T-helper 9 cell (primary cell): ENCODE measurements at regions not wholly inside any gene's neighbourhood (a gene's known extent, or its start where the extent isn't known, plus 50 kb on each side); places are given as distances from the start of the nearest gene placed in this dataset.
"Not testable (repeated sequence)": the region's sequence is repeated elsewhere in the genome, so short reads cannot be mapped to it uniquely, and the experiment has no call there.

ENCODE experiments used
- DNase-seq: peaks from one replicate; pipeline ENCODE4 v3.0.0-alpha.2; 2020

DNA sequence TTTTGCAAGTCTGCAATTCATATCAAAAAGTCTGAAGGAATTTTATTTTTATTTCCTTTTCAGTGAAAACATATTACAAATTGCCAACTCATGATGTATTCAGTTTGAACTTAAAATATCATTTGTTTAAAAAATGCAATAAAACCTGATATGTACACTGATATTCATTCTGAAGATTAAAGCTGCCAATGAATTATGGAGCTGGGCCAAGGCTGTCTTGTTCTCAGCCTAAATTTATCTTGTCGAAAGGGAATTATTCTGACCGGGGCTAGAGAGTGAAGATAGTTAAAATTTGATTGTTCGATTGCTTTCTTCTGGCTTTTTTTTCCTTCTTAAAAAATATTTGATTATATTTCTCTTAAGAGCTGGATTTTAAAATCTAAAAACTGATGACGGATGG lies 54.0 kb upstream of the RBFOX1 start:
- DNase-seq, result no peak

DNA sequence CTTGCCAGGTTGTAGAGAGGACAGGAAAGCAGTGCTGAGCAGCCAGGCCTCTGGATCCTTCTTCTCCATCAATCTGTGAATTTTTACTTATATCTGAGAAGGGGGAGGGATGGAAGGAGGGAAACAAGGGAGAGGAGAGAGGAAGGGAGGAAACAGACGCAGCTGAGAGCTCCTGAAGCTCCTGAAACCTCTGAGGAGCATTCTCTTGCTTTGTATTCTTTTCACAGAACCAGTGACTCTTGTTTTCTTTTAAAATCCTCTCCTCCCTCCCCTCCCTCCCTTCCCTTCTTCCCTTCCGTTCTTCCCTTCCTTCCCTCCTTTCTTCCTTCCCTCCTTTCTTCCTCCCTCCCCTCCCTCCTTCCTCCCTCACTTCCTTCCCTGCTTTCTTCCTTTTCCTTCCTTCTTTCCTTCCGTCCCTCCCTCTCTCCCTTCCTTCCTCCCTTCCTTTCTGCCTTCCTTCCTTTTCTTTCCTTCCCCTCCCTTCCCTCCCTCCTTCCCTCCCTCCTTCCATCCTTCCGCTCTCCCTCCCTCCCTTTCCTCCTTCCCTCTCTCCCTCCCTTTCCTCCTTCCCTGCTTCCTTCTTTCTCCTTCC lies 60.0 kb upstream of the RBFOX1 start:
- DNase-seq, result no peak

DNA sequence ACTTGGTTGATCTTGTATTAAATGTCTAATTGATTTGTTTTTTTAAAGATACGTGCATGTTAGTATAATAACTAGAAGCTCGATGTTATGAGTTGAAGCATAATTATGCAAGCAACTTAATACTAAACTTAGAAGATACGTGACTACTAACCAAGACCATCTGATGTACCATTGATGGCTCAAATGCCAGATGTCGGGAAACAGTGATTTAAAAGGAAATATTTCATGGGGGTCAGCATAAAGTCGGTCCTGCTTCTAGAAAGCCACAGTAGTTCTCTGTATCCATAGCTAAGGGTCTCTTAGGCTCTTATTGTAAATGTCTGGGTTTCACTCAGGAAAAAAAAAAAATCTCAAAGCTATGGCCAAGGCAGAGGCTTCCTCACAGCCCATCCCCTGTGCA lies 61.2 kb upstream of the RBFOX1 start:
- DNase-seq, result no peak

DNA sequence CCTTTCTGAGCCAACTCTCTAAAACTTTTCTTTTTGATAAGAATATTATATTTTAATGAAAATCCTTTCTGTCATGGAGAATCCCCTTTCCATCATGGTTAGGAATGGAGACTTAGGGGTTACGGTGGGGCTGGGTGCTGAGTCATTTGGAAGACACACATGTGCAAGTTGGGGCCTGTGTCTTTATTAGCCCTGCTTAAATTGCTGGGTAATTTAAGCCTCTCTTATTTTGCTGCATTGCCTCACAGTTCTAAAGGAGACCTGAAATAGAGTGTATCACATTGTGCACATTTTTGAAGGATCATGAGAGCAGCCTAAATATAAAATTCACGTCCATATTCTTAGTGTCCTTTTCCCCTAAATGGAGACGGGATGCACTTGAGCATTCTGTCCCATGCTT lies 61.8 kb upstream of the RBFOX1 start:
- DNase-seq, result no peak

DNA sequence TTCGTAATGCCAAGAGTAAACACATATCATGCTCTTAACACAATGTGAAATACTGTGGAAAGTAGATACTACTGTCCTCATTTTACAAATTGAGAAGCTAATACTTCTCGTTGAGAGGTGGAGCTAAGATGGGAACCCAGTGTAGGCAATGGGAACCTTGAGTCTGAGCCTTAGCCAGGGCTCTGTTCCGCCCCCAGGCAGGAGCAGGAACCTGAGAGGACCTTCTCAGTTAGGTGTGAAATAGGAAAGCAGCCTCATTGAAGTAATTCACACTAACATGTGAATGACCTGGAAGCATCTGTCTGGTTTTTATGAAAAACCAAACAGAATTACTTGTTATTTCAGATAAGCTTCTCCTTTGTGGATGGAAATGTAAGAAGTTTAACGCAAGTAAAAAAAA lies 62.6 kb upstream of the RBFOX1 start:
- DNase-seq, result no peak

DNA sequence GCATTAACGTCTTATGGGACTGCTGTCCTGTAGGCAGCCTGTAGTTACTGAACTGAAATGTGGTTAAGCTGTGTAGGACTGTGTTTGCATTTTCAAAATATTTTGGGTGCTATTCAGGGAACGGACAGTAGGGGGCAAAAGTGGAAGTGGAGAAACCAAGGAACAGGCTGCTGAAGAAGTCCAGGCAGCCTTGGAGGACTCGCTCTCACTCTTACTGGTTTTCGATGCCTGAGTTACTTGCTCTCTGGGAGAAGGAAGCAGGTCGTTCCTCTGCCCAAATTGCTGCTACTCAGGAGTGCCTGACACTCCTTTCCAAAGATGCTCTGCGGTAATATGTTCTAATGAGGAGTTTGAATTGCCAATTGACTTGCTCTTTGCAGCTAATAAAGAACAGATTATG lies 64.5 kb upstream of the RBFOX1 start:
- no peak for DNase-seq

DNA sequence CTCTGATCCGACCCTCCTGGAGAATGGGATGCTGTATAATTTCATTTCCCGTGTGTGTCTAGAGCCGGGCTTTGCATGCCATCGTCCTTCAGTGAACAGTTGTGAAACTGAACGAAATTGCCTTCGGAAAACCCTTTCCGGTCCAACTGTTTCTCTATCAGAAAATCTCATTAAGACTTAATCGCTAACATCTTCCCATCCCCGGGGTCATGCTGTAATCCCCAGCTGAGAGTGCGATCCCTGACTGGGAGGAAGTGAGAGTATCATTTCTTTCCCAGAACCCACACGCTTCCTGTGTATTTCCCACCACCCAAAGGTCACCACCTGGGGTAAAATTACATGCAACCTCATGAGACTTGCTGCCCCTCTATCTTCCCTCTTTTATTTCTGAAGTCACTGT lies 75.6 kb upstream of the RBFOX1 start:
- no peak for DNase-seq

DNA sequence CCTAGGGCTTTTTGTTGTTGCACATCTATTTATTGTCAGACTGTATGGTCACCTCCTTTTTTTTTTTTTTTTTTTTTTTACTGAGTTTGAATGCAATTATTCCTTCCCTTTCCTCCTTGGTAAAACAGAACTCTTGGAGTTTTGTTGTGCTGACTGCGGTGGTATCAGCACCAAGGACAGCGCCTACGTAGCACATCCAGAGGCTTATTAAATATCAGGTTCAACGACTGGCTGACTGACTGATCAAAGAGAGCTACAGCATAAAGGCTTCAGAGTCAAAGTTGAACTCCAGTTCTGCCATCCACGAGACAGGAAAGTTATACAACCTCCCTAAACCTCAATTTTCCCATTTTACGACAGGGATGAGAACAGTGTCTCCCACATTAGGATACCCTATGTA lies 86.1 kb upstream of the RBFOX1 start:
- DNase-seq, result no peak

DNA sequence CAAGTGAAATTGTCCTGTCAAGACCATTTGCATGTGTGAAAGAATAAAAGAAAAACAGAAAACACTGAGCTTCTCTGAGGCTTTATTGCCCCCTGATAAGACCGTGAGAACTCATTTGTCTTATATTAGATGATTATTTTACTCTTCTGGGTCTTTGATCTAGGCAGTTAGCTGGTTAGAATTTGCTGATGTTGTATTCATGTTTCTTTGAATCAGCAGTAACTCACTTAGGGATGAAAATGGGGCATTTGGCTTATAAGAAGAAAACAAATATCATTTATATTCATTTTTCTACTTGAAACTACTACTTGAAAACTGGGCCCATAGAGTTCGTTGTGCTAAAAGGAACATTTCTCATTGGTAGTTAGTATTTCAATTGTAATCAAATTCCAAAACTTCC lies 93.1 kb upstream of the RBFOX1 start:
- DNase-seq, result no peak

DNA sequence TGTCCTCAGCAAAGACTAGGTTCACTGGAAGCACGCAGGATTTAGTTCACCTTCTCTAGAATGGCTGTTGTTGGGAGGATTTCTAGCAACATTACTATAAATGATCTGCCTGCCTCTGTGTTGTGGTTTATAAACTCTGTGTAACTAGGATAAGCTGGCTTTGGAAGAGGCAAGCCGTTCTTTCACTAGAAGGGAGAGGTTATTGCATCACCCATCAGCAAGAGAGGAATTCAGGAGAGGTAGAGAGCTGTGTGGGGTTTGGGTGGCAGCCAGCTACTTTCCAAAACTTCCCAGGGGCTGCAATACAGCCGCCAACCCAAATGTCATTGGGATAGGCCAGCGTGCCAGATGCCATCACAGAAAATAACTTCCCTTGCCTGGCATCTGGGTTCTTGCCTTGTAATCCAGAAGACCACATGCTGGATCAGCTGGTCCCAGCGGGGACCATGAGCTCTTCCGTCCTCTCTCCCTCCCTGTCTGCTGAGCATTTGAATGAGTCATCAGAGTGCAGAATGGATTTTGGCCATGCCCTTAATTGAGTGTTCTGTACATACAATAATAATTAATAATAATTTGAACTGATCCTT lies 95.7 kb upstream of the RBFOX1 start:
- DNase-seq, result no peak

DNA sequence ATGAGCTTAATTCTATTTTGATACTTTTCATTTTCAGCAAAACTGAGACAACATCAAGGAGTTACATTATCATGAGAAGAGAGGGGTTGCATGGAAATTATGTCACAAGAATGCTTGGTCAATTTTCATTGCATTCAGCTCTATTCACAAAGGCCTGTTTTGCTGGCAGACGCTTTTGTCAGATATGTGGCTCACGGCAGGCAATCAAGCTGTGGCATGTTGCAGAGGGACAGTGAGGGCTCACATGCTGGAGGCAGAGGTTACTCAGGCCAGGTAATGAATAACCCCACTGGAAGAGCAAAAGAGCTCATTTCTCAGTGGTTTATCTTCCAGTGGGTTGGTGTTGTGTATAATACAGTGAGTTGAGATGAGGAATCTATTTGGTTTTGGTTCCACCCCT lies 98.7 kb upstream of the RBFOX1 start:
- no peak for DNase-seq

DNA sequence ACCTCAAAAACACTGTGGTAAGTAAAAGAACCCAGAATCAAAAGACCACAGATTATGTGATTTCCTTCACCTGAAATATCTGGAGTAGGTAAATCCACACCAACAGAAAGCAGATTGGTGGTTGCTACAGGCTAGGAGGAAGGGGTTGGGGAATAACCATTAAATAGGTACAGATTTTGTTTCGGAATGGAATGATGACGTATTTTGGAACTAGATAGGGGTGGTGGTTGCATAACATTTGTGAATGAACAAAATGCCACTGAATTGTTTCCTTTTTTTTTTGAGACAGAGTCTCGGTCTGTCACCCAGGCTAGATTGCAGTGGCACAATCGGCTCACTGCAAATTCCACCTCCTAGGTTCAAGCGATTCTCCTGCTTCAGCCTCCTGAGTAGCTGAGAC lies 100.9 kb upstream of the RBFOX1 start:
- DNase-seq, result no peak

DNA sequence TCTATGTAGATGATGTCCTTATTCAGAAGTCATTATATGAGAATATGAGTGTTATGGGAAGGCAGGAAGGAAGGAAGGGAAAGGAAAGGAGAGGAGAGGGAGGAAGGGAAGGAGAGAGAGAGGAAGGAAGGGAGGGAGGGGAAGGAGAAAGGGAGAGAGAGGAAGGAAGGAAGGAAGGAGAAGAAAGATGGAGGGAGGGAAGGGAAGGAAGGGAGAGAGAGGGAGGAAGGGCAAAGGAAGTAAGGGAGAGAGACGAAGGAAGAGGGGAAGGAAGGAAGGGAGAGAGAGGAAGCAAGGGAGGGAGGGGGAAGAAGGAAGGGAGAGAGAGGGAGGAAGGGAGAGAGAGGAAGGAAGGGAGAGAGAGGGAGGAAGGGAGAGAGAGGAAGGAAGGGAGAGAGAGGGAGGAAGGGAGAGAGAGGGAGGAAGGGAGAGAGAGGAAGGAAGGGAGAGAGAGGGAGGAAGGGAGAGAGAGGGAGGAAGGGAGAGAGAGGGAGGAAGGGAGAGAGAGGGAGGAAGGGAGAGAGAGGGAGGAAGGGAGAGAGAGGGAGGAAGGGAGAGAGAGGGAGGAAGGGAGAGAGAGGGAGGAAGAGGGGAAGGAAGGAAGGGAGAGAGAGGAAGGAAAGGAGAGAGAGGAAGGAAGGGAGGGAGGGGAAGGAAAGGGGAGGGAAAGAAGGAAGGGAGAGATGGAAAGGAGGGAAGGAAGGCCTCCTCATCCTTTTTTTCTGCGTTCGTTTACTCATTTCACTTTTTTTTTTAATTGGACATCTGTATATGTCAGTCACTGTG lies 103.0 kb upstream of the RBFOX1 start:
- DNase-seq, result not testable (repeated sequence)

DNA sequence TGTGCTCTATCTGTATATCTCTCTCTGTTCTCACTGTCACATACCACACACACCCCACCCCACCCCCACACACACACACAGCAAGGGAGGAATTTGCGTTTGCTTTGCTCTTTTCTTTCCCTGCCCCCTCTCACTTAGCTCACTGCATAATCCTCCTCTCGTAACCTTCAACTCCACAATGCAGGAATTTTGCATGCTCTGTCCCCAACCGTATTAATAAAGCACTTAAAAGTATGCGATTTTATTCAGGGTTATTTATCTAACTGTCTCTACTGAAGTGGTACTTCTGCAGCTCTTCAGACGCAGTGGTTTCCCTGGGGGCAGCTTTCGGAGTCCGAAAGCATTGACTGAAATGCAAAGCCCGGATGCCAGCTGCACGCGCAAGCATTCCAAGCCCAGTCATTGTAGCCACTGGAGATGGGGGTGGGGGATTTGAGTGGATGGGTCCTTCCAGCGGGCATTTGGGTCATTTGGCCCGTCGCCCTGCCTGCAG lies 105.4 kb upstream of the RBFOX1 start:
- DNase-seq, result no peak

DNA sequence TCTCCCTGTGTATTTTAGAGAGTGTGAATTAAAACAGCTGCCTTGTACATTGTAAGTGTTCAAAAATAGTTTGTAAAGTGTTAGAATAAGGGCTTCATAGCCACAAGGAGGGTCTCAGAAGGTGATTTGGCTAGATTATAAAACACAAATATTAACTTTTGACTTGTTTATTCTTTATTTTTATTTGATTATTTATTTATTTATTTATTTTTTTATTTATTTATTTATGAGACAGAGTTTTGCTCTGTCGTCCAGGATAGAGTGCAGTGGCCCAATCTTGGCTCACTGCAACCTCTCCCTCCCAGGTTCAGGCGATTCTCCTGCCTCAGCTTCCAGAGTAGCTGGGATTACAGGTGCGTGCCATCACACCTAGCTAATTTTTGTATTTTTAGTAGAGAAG lies 111.5 kb upstream of the RBFOX1 start:
- no peak for DNase-seq

DNA sequence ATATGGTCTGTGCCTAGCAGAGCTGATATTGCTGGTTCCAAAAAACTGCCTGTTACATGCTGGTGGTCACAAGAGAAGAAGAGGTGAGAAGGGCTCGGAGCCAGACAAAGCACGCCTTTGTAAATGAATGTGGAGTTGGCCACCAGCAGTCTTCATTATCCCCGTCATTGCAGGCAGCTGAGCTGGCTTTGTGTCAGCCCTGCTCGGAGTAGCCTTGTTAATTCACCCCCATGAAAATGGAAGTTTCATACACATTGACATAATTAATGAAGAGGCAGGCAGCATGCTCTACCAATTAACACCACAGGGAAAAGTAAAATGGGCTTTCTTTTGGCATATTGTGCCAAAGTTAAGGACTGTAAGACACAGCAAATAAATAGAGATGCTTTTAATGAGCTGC lies 113.7 kb upstream of the RBFOX1 start:
- DNase-seq, result no peak

DNA sequence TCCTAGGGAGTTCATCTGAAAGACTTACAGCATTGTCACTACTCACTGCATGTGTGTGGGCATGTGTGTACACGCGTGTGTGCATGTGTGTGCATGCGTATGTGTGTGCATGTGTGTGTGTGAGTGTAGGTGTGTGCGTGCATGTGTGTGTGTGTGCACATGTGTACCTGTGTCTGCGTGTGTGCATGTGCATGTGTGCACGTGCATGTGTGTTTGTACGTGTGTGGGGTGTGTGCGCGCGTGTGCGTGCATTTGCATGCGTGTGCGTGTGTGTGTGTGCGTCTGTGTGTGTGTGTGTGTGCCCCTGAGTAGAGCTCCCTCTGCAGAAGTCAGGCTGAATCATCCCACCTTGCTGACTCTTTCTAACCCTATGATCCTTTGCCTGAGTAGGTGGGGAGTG lies 114.8 kb upstream of the RBFOX1 start:
- no peak for DNase-seq

DNA sequence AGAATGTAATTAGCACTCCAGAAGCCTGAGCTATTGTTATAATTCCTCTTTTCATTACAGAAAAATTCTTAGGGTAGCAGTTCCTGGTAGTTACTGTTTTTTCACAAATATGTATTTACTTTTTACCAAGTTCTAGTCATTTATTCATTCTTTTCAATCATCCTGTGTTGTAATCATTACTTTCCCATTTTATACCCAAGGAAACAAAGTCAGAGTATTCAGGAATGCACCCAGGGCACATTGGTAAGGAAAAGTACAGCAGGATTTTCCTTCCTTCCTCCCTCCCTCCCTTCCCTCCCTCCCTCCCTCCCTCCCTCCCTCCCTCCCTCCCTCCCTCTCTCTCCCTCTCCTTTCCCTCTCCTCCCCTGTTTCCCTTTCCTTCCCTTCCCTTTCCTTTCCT lies 115.9 kb upstream of the RBFOX1 start:
- no peak for DNase-seq

DNA sequence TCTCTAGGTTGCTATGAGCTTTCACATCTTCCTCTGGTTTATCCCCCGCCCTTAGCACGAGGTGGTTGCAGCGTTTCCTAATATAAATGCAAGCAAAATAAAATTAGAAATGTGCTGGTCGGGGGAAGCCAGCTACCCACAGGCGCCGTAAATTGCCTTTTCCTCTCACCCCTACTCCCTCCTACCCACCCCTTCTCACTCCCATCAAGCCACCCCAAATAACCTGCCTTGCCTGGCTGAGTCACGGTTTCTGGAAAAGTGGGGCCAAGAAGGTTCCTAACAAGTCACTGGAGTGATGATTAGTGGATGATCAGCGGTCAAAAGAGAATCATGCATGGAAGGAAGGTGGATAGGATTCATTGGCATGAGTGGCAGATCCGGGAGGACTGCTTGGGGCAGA lies 120.9 kb upstream of the RBFOX1 start:
- DNase-seq, result no peak

DNA sequence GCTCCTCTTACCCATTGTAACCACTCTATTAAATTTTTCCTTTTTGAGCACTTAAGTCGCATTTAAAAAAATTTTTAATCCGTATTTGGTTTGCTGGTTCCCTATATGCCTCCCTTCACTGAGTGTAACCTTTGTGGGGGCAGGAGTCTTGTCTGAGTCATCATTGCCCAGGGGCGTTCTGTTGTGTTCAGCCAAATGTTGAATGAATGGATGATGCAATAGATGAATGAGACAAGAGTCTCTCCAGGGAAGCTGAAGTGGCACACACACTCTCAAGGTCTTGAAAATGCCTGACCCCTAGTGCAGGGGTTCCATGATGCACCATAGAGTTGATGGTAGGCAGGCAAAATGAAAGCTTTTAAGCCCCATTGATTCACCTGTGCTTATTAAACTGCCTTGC lies 123.0 kb upstream of the RBFOX1 start:
- no peak for DNase-seq

DNA sequence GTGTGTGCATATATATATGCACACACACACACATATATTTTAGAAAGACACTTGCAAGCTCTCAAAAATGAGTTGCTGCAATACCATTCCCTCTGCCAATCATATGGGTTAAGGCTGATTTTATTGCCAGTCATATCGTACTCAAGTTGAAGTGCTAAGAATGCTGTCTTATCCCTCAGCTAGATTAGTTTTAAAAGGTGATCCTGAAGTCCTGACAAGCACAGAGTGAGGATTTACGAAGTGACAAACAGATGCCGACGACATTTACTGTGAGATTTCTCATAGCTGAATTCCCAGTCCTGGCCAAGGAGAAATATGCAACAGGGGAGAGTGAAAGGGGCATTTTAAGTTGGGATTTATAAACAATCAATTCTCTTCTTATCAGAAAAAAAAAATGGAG lies 126.2 kb upstream of the RBFOX1 start:
- DNase-seq, result no peak

DNA sequence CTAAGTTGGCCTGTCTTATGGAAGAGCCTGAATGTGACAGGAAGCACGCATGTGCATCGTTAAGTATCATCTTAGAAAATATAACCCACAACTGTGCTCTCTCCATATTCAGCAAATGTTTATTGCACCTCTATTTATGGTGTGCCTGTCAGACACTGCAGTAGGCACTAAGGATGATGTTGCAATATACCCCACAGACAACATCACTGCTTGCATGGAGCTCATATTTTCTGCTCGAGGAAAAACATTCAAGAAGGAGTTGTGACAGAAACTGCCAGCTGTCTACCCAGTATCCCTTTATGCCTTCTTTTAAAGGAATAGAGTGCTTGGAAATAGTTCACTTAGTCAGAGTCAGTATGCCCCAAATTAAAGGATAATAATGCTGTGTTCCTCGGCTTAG lies 132.3 kb upstream of the RBFOX1 start:
- no peak for DNase-seq

DNA sequence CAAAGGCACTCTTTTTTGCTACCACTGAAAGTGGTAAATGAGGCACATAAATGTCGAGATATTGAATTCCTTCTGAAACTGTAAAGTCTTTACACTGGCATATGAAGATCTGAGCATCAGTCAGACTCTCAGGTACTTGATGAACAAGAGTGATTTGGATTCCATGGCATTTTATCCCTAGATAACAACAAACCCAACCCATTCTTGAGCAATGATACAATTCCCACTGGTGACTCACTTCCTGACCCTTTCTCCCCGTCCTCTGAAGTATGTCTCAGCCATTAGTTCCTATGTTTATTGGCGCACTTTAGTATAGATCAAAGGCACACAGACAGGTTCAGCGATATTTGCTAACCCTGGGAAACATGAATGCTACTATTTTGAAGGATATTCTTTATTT lies 147.0 kb upstream of the RBFOX1 start:
- no peak for DNase-seq

DNA sequence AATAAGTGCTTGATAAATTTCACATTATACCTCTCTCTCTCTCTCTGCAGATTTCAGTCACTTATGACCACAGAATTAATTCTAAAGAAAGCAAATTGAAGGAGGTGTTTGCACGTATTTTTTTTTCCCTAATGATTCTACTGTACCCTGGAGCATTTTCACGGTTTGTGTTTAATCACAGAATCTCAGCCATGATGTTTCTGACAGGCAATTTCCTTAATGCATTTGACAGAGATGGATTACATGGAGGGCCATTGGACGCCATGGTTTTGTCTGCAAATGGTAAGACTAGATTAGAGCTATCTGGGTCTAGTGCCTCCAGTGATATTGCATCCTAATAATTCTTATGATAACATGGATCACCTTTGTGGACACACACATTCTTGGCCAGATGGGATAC lies 147.5 kb upstream of the RBFOX1 start:
- DNase-seq, result no peak

DNA sequence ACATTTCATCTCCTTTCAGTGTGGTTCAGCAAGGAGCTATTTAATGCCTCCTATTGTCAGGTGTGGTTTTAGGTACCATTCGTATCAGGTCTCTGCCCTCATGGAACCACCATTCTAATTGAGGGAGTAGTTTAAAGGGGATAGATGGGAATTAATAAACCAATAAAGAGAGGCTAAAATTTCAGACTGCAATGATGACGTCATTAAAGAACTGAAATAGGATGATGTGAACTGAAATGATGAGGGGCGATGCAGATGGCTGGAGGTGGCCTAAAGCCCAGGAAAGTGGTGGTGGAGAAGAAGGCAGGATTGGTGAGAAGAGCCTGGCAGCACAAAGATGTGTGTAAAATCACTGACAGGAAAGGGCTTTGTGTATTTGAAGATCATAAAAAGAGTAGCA lies 148.9 kb upstream of the RBFOX1 start:
- DNase-seq, result no peak
